HEK293T (cell line): ENCODE measurements at regions not wholly inside any gene's neighbourhood (a gene's known extent, or its start where the extent isn't known, plus 50 kb on each side); places are given as distances from the start of the nearest gene placed in this dataset.

Experiments used
- CTCF ChIA-PET: fragments of 350-600 bp; formaldehyde crosslinking; extraction: SDS; loops from one replicate; lab custom pipeline; 2021; ENCODE audit warnings: antibody characterized with exemption, inconsistent platforms; lab: Yijun Ruan, JAX
- POLR2A ChIA-PET: fragments of 350-600 bp; formaldehyde crosslinking; extraction: SDS; loops from one replicate; lab custom pipeline; 2020; ENCODE audit warnings: antibody characterized with exemption, inconsistent platforms; lab: Yijun Ruan, JAX
- DNase-seq: peaks from one replicate; pipeline ENCODE4 v3.0.0; 2012; ENCODE audit warnings: mixed read lengths; ENCODE audit errors: extremely low spot score
- ARNT ChIP-seq: fragments of 450-650 bp; IDR thresholded peaks from 2 replicates; pipeline ENCODE4 v1.6.1; 2017; ENCODE audit warnings: mild to moderate bottlenecking
- BHLHE40 ChIP-seq: fragments of 450-650 bp; IDR thresholded peaks from 2 replicates; pipeline ENCODE4 v1.6.1; 2016; ENCODE audit warnings: mild to moderate bottlenecking, moderate library complexity, borderline replicate concordance
- CTBP1 ChIP-seq: fragments of 450-650 bp; IDR thresholded peaks from 2 replicates; pipeline ENCODE4 v1.6.1; 2016; ENCODE audit warnings: borderline replicate concordance
- ELF4 ChIP-seq: fragments of 450-650 bp; IDR thresholded peaks from 2 replicates; pipeline ENCODE4 v1.6.1; 2017; ENCODE audit warnings: antibody characterized with exemption
- FOXA1 ChIP-seq: fragments of 450-650 bp; IDR thresholded peaks from 2 replicates; pipeline ENCODE4 v1.6.1; 2016; ENCODE audit warnings: mild to moderate bottlenecking
- FOXK2 ChIP-seq: fragments of 450-650 bp; IDR thresholded peaks from 2 replicates; pipeline ENCODE4 v1.6.1; 2016; ENCODE audit warnings: mild to moderate bottlenecking
- FOXM1 ChIP-seq: fragments of 450-650 bp; IDR thresholded peaks from 2 replicates; pipeline ENCODE4 v1.6.1; 2017; ENCODE audit warnings: mild to moderate bottlenecking, borderline replicate concordance
- HDGF ChIP-seq: fragments of 450-650 bp; IDR thresholded peaks from 2 replicates; pipeline ENCODE4 v1.6.1; 2017; ENCODE audit warnings: antibody characterized with exemption, borderline replicate concordance
- L3MBTL2 ChIP-seq: fragments of 450-650 bp; conservative IDR thresholded peaks from 2 replicates; pipeline ENCODE4 v1.6.1; 2016; ENCODE audit warnings: mild to moderate bottlenecking
- LEF1 ChIP-seq: fragments of 450-650 bp; IDR thresholded peaks from 2 replicates; pipeline ENCODE4 v1.6.1; 2017; ENCODE audit warnings: mild to moderate bottlenecking, borderline replicate concordance
- NFRKB ChIP-seq: fragments of 450-650 bp; IDR thresholded peaks from 2 replicates; pipeline ENCODE4 v1.6.1; 2016; ENCODE audit warnings: mild to moderate bottlenecking, moderate library complexity
- PKNOX1 ChIP-seq: fragments of 450-650 bp; IDR thresholded peaks from 2 replicates; pipeline ENCODE4 v1.6.1; 2016
- SP1 ChIP-seq: fragments of 450-650 bp; IDR thresholded peaks from 2 replicates; pipeline ENCODE4 v1.6.1; 2017
- SUZ12 ChIP-seq: fragments of 450-650 bp; IDR thresholded peaks from 2 replicates; pipeline ENCODE4 v1.6.1; 2016; ENCODE audit warnings: mild to moderate bottlenecking
- TARDBP ChIP-seq: fragments of 450-650 bp; IDR thresholded peaks from 2 replicates; pipeline ENCODE4 v1.6.1; 2016
- ZNF384 ChIP-seq: fragments of 450-650 bp; IDR thresholded peaks from 2 replicates; pipeline ENCODE4 v1.6.1; 2016

- no peak for TF ChIP-seq SP1
- no peak for TF ChIP-seq NFRKB
- TF ChIP-seq BHLHE40 = no peak
- TF ChIP-seq LEF1 = no peak
- TF ChIP-seq L3MBTL2 = no peak
- TF ChIP-seq HDGF = no peak
- TF ChIP-seq ZNF384 = no peak
- TF ChIP-seq PKNOX1 = no peak
- no peak for DNase-seq
- ChIA-PET POLR2A (no interaction called here), CTCF (no interaction called here)
Observed at GRCh38 chr11:121927097-121927785, 188.8 kb downstream of the BLID start.

GRCh38 chr11:121924191-121924590 is 191.8 kb downstream of the BLID start:
- no peak for DNase-seq
- TF ChIP-seq ZNF384 (no peak), L3MBTL2 (no peak), ARNT (no peak), ELF4 (no peak), BHLHE40 (no peak), NFRKB (no peak), PKNOX1 (no peak), LEF1 (no peak)
- ChIA-PET CTCF (no interaction called here), POLR2A (no interaction called here)

- POLR2A ChIA-PET = no interaction called here
- no peak for DNase-seq
- TF ChIP-seq LEF1 (no peak), FOXA1 (no peak), CTBP1 (no peak), ZNF384 (no peak), FOXK2 (no peak), ELF4 (no peak), FOXM1 (no peak), SP1 (no peak), TARDBP (no peak), HDGF (no peak), BHLHE40 (no peak), SUZ12 (no peak), PKNOX1 (no peak), NFRKB (no peak)
- CTCF ChIA-PET = no interaction called here
Observed at GRCh38 chr11:121917482-121917881, 198.5 kb downstream of the BLID start.

- TF ChIP-seq HDGF (no peak), PKNOX1 (no peak), BHLHE40 (no peak), ZNF384 (no peak), NFRKB (no peak), FOXK2 (no peak), TARDBP (no peak), ARNT (no peak), L3MBTL2 (no peak), FOXA1 (no peak), SP1 (no peak), ELF4 (no peak), FOXM1 (no peak), SUZ12 (no peak), CTBP1 (no peak), LEF1 (no peak)
- ChIA-PET POLR2A (no interaction called here), CTCF (no interaction called here)
- no peak for DNase-seq
Observed at GRCh38 chr11:121914508-121915059, 201.4 kb downstream of the BLID start.

- CTCF ChIA-PET = no interaction called here
- POLR2A ChIA-PET = no interaction called here
- TF ChIP-seq ZNF384 (no peak), FOXM1 (no peak), FOXA1 (no peak), FOXK2 (no peak), HDGF (no peak), TARDBP (no peak), ELF4 (no peak), L3MBTL2 (no peak), SP1 (no peak)
- DNase-seq = no peak
Observed at GRCh38 chr11:121909596-121909995, 206.4 kb downstream of the BLID start.

- CTCF ChIA-PET = no interaction called here
- DNase-seq = no peak
- POLR2A ChIA-PET = no interaction called here
- TF ChIP-seq ELF4 (no peak), FOXA1 (no peak), LEF1 (no peak), FOXK2 (no peak), FOXM1 (no peak)
Observed at GRCh38 chr11:121907379-121907778, 208.6 kb downstream of the BLID start.
